HG03139 (cell line): ENCODE measurements at regions not wholly inside any gene's neighbourhood (a gene's known extent, or its start where the extent isn't known, plus 50 kb on each side); places are given as distances from the start of the nearest gene placed in this dataset.

Experiments
- ATAC-seq: cut with Tn5 transposase; IDR thresholded peaks from one replicate; pipeline ENCODE4 v1.9.1; 2021; ENCODE audit not compliant: unreplicated experiment

GRCh38 chr4:125911058-125911457, 596.3 kb downstream of the FAT4 start:
- no peak for ATAC-seq

- no peak for ATAC-seq
Observed at GRCh38 chr4:125911481-125911880, 596.7 kb downstream of the FAT4 start.

- no peak for ATAC-seq
Observed at GRCh38 chr4:125917559-125917958, 602.8 kb downstream of the FAT4 start.

DNA sequence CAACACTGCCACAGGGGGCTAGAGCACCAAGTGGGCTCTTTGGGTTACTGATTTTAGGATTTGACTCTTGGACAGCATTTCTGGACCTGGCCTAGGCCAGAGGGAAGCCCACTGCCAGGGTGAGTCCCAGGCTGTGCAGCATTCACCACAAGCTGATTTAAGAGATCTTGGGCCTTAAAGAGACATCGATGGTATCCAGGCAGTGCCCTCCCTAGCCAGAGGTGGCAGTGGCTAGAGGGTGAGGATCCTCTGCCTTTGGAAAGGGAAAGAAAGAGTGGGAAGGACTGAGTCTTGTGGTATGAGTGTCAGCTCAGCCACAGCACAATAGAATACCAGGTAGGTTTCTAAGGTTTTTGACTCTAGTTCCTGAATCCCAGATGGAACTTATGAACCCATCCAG, 613.9 kb downstream of the FAT4 start:
- no peak for ATAC-seq

- no peak for ATAC-seq
Observed at GRCh38 chr4:125938541-125938940, 623.8 kb downstream of the FAT4 start.

GRCh38 chr4:125940426-125940825, 625.7 kb downstream of the FAT4 start:
- no peak for ATAC-seq

GRCh38 chr4:125944966-125945365, 630.2 kb downstream of the FAT4 start:
- no peak for ATAC-seq

DNA sequence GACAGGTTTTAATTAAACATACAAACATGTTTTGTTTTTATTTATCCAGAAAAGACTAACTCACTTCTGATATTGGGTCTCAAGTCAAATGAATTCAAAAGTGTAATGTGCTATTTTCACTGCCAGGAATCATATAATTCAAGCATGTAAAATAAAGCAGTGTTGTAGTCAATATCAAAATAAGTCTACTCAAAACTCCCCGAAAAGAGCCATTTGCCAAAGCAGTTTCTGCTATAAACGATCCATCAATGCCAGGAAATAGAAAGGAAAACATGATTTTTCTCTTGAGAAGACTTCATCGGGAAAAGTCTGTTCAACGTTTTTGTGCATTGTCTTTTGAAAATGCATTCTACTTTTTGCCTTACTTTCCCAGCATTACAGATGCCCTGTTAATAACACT, 633.3 kb downstream of the FAT4 start:
- no peak for ATAC-seq

DNA sequence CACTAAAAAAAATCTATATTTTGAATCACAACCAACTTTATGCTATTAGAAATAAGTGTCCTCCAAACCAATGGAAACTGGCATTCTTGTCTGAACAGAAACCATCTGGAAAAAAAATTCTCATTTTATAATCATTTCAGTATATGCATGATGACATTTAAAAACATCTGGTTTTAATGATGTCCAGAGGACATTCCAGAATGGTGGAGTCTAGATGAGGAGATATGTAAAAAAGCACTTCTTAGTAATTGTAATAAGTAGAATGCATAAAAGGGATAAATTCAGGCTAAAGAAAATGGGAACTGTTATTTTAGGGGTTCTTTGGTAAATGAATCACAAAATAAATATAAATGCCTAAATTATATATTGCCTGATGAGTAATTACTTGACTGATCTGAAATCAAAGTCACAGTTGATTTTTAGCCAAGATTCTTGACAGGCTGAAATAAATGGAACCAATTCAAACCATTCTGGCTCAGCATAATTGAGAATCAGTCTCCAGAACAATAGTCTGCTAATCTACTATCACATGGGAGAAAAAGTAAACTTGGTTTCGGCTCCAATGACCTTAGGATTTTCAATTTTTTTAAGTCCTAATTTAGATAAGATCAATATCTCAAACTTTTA, 636.6 kb downstream of the FAT4 start:
- ATAC-seq = no peak

GRCh38 chr4:125952631-125953030, 637.9 kb downstream of the FAT4 start:
- no peak for ATAC-seq

DNA sequence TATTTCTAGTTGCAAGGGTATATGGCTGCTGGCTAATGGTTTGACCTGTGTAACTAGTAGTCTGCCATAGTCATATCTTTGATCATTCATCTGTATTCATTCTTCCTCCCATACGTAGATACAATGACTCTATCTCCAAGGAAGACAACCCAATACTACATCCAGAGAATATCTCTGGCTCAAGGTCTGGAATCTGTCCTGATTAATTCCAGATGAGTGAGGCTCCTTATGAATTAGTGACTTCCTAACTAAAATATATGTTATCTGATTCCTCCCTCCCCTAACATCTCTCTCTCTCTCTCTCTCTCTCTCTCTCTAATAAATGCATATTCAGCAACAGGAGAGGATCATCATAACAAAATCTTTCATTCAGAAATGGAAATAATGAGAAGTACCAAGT, 641.5 kb downstream of the FAT4 start:
- no peak for ATAC-seq

DNA sequence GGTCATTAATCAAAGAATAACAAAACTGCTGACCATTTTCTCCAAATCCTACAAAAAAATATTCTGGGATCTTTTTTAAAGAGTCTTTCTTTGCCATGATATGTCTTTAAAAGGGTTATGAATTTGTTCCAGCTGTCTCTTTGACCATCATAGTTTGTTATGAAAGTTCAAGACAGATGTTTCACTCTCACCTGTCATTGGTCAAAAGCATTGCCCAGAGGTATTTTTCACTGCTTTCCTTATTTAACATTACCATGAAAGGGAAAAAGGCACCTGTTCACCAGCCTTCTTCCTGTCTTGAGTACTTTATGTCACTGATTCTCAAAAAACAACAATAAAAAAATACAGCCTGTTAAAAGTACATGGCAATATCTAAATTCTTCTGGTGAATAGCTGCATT, 643.8 kb downstream of the FAT4 start:
- no peak for ATAC-seq

- ATAC-seq = no peak
Observed at GRCh38 chr4:125961626-125962025, 646.9 kb downstream of the FAT4 start.

GRCh38 chr4:125975861-125976397, 661.2 kb downstream of the FAT4 start:
- ATAC-seq = no peak

DNA sequence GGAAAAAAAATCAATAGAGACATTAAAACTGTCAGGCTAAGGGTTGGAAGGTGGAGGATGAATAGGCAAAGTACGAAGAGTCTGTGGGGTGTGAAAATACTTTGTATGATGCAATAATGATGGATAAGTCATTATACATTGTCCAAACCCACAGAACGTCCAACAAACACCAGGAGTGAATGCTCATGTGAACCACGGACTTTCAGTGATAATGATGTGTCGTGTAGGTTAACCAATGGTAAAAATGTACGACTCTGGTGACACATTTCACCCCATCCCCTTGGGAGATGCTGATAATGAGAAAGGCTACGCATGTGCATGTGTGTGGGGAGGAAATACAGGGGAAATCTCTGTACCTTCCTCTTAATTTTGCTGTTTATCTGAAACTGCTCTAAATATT, 665.2 kb downstream of the FAT4 start:
- no peak for ATAC-seq

DNA sequence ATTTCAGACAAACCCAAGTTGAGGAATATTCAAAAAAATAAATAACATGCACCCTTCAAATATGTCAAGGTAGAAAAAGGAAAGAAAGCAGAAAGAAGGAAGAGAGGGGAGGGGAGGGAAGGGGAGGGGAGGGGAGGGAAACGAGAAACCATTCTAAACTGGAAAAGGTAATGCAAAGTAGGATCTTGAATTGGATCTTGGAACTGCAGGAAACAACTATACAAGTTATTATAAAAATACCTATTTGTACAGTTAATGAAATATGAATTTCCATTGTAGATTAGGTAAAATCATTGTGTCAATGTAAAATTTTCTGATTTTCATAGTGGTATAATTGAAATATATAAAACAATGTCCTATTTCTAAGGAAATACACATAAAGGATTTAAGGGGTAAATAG, 668.4 kb downstream of the FAT4 start:
- no peak for ATAC-seq

DNA sequence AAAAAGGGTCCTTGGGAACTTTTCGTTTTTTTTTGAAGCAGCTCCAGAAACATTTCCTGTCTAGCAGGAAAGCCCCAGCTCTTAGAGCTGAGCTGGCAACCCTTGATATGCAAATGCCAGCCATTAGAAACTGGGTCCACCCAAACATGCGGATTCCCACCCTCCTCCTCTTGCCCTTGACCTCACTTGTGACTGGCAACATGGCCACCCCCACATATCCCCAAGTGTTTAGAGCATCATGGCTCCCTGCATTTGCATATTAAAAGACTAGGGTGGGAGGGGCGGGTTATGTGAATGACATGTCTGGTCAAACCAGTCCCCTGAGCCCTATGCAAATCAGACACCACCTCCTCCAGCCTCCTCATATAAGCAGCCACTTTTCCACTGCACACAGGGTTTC, 671.1 kb downstream of the FAT4 start:
- no peak for ATAC-seq

GRCh38 chr4:125986307-125986706, 671.6 kb downstream of the FAT4 start:
- ATAC-seq = no peak

DNA sequence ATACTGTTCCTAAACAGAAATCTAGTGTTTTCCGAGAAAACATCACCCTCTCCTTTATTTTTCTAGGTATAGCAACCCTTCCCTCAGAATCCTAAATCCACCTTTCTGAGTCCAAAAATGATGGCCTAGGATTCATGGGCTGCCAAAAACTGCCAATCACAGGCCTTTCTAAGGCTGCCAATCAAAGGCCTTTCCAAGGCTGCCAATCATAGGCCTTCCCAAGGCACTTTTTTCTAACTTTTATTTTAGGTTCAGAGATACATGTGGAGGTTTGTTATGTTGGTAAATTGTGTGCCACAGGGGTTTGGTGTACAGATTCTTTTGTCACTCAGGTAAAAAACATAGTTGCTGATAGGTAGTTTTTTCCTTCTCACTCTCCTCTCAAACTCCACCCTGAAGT, 673.7 kb downstream of the FAT4 start:
- no peak for ATAC-seq

GRCh38 chr4:125991398-125991797, 676.6 kb downstream of the FAT4 start:
- no peak for ATAC-seq

DNA sequence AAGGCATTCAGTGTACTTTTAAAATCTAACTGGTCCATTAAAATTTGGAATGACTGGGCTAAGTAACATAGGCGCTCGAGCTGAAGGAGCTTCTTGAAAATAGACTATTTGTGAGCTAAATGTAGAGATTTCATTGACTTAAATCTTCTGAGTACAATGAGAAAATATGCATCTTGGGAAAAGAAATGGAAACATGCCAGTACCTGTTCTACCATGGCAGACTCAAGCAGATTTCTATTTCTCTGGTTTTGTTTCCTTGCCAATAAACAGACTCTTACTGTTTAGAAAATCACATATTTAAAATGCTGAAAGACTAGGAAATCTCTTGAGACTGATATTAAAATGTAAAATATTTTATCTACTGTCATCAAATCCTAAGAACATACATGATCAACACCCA, 678.1 kb downstream of the FAT4 start:
- no peak for ATAC-seq

- no peak for ATAC-seq
Observed at GRCh38 chr4:125994024-125994423, 679.3 kb downstream of the FAT4 start.

DNA sequence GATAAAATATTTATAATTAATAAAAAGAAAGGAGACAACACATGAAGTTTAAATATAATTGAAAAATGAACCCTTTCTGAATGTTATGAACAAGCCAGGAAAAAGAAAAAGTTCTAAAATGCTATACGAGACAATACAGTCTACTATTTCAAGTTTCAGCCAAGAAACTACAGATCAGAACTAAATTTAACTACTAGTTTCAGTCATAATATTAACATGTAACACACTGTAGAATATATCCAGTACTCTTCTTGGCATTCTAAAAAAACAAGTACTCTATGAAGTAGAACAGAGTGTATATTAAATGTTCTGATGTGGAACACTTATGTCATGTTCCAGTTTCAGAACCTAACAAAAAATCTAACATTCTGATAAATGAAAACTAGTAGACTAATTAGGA, 679.7 kb downstream of the FAT4 start:
- ATAC-seq = no peak
